ENCODE measurements at regions not wholly inside any gene's neighbourhood (a gene's known extent, or its start where the extent isn't known, plus 50 kb on each side); places are given as distances from the start of the nearest gene placed in this dataset.

DNA sequence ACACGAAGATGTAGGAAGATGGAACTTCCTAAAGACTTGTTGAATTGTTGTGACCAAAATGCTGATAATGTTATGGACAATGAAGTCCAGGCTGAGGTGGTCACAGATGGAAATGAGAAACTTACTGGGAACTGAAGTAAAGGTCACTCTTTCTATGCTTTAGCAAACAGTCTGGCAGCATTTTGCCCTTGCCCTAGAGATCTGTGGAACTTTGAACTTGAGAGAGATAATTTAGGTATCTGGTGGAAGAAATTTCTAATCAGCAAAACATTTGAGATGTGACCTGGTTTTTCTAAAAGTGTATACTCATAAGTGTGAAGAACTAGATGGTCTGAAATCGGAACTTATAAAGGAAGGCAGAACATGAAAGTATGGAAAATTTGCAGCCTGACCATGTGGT is 1785.9 kb downstream of the PCDH7 start:
- peaks cover 0 to 8% (median 0%) of the 10 kb centered on the region in 3 donors for H3K9me3 ChIP-seq (replicated peaks in 1 of 3)
- DNase-seq: no peak
- intact Hi-C loops (cut with DNase I): no loop called here
- H3K27ac ChIP-seq: no peak overlapping the region
- no peak overlapping the region for H3K4me3 ChIP-seq
- H3K4me1 ChIP-seq (replicated peaks in 1 of 2): no peaks in the 10 kb centered on the region
- WGBS, 4 donors: 61 to 74% (median 69%) methylated on average over 2 of the region's 2 CpGs
- no peak for TF ChIP-seq POLR2A (IDR thresholded peaks at IDR 0.05)
- TF ChIP-seq, protein P1, sequence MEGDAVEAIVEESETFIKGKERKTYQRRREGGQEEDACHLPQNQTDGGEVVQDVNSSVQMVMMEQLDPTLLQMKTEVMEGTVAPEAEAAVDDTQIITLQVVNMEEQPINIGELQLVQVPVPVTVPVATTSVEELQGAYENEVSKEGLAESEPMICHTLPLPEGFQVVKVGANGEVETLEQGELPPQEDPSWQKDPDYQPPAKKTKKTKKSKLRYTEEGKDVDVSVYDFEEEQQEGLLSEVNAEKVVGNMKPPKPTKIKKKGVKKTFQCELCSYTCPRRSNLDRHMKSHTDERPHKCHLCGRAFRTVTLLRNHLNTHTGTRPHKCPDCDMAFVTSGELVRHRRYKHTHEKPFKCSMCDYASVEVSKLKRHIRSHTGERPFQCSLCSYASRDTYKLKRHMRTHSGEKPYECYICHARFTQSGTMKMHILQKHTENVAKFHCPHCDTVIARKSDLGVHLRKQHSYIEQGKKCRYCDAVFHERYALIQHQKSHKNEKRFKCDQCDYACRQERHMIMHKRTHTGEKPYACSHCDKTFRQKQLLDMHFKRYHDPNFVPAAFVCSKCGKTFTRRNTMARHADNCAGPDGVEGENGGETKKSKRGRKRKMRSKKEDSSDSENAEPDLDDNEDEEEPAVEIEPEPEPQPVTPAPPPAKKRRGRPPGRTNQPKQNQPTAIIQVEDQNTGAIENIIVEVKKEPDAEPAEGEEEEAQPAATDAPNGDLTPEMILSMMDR (IDR thresholded peaks at IDR 0.05): no peak
- H3K36me3 ChIP-seq (replicated peaks in 1 of 2): no peaks in the 10 kb centered on the region
- no peaks in the 10 kb centered on the region for H3K27me3 ChIP-seq

DNA sequence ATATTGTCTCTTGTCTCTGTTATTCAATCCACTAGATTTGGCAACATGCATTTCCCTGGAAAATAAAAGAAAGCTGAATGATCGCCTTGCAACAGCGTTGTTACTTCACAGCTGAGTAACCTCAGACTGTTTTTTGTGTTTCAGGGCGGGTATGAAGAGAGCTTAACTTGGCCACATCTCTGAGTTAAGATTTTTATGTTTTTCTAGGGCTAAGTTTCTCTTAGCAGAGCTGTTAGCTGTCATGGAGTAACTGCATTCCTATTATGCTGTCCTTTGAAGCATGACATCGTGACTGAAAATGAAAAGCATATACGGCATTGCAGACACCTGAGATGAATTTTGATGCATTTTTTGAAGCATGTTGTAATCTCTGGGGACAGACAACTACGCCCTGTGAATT is 1798.9 kb downstream of the PCDH7 start:
- TF ChIP-seq POLR2A (IDR thresholded peaks at IDR 0.05): no peak
- TF ChIP-seq, protein P1 (IDR thresholded peaks at IDR 0.05): no peak
- Histone ChIP-seq H3K4me1 (replicated peaks in 1 of 2) (no peaks in the 10 kb centered on the region), H3K36me3 (replicated peaks in 1 of 2) (no peaks in the 10 kb centered on the region), H3K27me3 (no peaks in the 10 kb centered on the region), H3K9me3 (replicated peaks in 1 of 3) (peaks cover 0 to 4% (median 0%) of the 10 kb centered on the region in 3 donors), H3K4me3 (no peak overlapping the region), H3K27ac (no peak overlapping the region)
- DNase-seq: no peak
- intact Hi-C loops (cut with DNase I): no loop called here
- 36 to 55% (median 42%) methylated on average over 6 of the region's 6 CpGs for WGBS, 4 donors

GRCh38 chr4:32525420-32525819 is 1805.3 kb downstream of the PCDH7 start:
- no peaks in the 10 kb centered on the region for H3K4me1 ChIP-seq (replicated peaks in 1 of 2)
- H3K36me3 ChIP-seq (replicated peaks in 1 of 2): no peaks in the 10 kb centered on the region
- H3K27me3 ChIP-seq: no peaks in the 10 kb centered on the region
- no peak for DNase-seq
- H3K9me3 ChIP-seq (replicated peaks in 1 of 3): peaks cover 0 to under 1% (median 0%) of the 10 kb centered on the region in 3 donors
- intact Hi-C loops (cut with DNase I): no loop called here
- H3K4me3 ChIP-seq: no peak overlapping the region
- H3K27ac ChIP-seq: no peak overlapping the region
- TF ChIP-seq, protein P1 (IDR thresholded peaks at IDR 0.05): no peak
- TF ChIP-seq POLR2A (IDR thresholded peaks at IDR 0.05): no peak

DNA sequence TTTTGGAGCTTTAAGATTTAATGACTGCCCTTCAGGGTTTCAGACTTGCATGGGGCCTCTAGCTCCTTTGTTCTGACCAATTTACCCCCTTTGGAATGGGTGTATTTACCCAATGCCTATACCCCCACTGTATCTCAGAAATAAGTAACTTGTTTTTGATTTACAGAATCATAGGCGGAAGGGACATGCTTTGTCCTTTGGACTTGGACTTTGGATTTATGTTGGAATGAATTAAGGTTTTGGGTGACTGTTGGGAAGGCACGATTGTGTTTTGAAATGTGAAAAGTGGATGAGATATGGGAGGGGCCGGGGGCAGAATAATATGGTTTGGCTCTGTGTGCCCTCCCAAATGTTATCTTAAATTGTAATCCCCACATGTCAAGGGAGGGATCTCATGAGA is 1824.7 kb downstream of the PCDH7 start:
- DNase-seq: no peak
- Histone ChIP-seq H3K27ac (no peak overlapping the region), H3K4me3 (no peak overlapping the region), H3K36me3 (replicated peaks in 1 of 2) (no peaks in the 10 kb centered on the region), H3K27me3 (no peaks in the 10 kb centered on the region), H3K4me1 (replicated peaks in 1 of 2) (no peaks in the 10 kb centered on the region), H3K9me3 (replicated peaks in 1 of 3) (no peaks in the 10 kb centered on the region)
- no peak for TF ChIP-seq POLR2A (IDR thresholded peaks at IDR 0.05)
- TF ChIP-seq, protein P1 (IDR thresholded peaks at IDR 0.05): no peak
- WGBS, 4 donors: 69 to 73% (median 73%) methylated on average over 3 of the region's 3 CpGs
- intact Hi-C loops (cut with DNase I): no loop called here

Data from adrenal gland (tissue), 9 donors.